OCI-LY1 (cell line): ENCODE measurements at regions not wholly inside any gene's neighbourhood (a gene's known extent, or its start where the extent isn't known, plus 50 kb on each side); places are given as distances from the start of the nearest gene placed in this dataset.

Source experiments
- H2AFZ ChIP-seq: fragments of 200-600 bp; sonication (generic), shearing (Covaris generic); 2 replicates; pipeline ENCODE4 v1.6.0; 2014; ENCODE audit warnings: antibody characterized with exemption, mild to moderate bottlenecking, low read length
- H3F3A ChIP-seq: fragments of 200-600 bp; sonication (generic), shearing (Covaris generic); 2 replicates; pipeline ENCODE4 v1.6.0; 2014; ENCODE audit warnings: mild to moderate bottlenecking, antibody characterized with exemption, low read length, moderate library complexity; ENCODE audit not compliant: insufficient read depth
- H3K27ac ChIP-seq: fragments of 200-600 bp; sonication (generic); 2 replicates; pipeline ENCODE4 v1.5.1; 2014; ENCODE audit warnings: low read length, mixed run types, mild to moderate bottlenecking, low read depth; ENCODE audit not compliant: poor library complexity, severe bottlenecking
- H3K27me3 ChIP-seq: fragments of 200-600 bp; sonication (generic); 2 replicates; pipeline ENCODE4 v1.6.0; 2014; ENCODE audit warnings: antibody characterized with exemption, mild to moderate bottlenecking, low read length, moderate library complexity; ENCODE audit not compliant: insufficient read depth
- H3K36me3 ChIP-seq: fragments of 200-600 bp; sonication (generic); 2 replicates; pipeline ENCODE4 v1.6.1; 2014; ENCODE audit warnings: mild to moderate bottlenecking, antibody characterized with exemption, low read length, moderate library complexity, mixed read lengths; ENCODE audit not compliant: insufficient read depth
- H3K4me1 ChIP-seq: fragments of 200-600 bp; sonication (generic); 2 replicates; pipeline ENCODE4 v1.5.1; 2014; ENCODE audit warnings: mild to moderate bottlenecking, low read length, moderate library complexity; ENCODE audit not compliant: insufficient read depth, severe bottlenecking
- H3K4me2 ChIP-seq: fragments of 200-600 bp; sonication (generic), shearing (Covaris generic); 2 replicates; pipeline ENCODE4 v1.6.1; 2014; ENCODE audit warnings: low read length
- H3K4me3 ChIP-seq: fragments of 200-600 bp; sonication (generic); 2 replicates; pipeline ENCODE4 v1.5.1; 2014; ENCODE audit warnings: low read length, low read depth, mild to moderate bottlenecking, mixed read lengths; ENCODE audit not compliant: poor library complexity, severe bottlenecking
- H3K79me2 ChIP-seq: fragments of 200-600 bp; shearing (Covaris generic); 2 replicates; pipeline ENCODE4 v1.6.1; 2016; ENCODE audit warnings: mixed run types, low read length, mixed read lengths; ENCODE audit not compliant: insufficient read depth
- H3K9ac ChIP-seq: fragments of 200-600 bp; sonication (generic), shearing (Covaris generic); 2 replicates; pipeline ENCODE4 v1.6.1; 2014; ENCODE audit warnings: mild to moderate bottlenecking, low read length, mixed read lengths
- H3K9me2 ChIP-seq: fragments of 200-600 bp; sonication (generic), shearing (Covaris generic); 2 replicates; pipeline ENCODE4 v1.6.1; 2014; ENCODE audit warnings: low read depth, mild to moderate bottlenecking, low read length, mixed read lengths
- H3K9me3 ChIP-seq: fragments of 200-600 bp; shearing (Covaris generic); 2 replicates; pipeline ENCODE4 v1.6.1; 2014; ENCODE audit warnings: low read length, mixed read lengths
- H4K20me1 ChIP-seq: fragments of 200-600 bp; sonication (generic), shearing (Covaris generic); 2 replicates; pipeline ENCODE4 v1.6.0; 2016; ENCODE audit warnings: mild to moderate bottlenecking, low read length; ENCODE audit not compliant: insufficient read depth
- EZH2 ChIP-seq: fragments of 200-600 bp; sonication (generic), shearing (Covaris generic); IDR thresholded peaks from 2 replicates; pipeline ENCODE4 v1.8.0; 2017; ENCODE audit warnings: borderline replicate concordance, mixed run types, mild to moderate bottlenecking, antibody characterized with exemption, low read length, moderate library complexity, mixed read lengths
- TF ChIP-seq, protein P1 (sequence below): fragments of 200-600 bp; sonication (generic), shearing (Covaris generic); IDR thresholded peaks from 2 replicates; pipeline ENCODE4 v1.5.1; 2017; ENCODE audit warnings: mild to moderate bottlenecking, antibody characterized with exemption, low read length, moderate library complexity, mixed read lengths

DNA sequence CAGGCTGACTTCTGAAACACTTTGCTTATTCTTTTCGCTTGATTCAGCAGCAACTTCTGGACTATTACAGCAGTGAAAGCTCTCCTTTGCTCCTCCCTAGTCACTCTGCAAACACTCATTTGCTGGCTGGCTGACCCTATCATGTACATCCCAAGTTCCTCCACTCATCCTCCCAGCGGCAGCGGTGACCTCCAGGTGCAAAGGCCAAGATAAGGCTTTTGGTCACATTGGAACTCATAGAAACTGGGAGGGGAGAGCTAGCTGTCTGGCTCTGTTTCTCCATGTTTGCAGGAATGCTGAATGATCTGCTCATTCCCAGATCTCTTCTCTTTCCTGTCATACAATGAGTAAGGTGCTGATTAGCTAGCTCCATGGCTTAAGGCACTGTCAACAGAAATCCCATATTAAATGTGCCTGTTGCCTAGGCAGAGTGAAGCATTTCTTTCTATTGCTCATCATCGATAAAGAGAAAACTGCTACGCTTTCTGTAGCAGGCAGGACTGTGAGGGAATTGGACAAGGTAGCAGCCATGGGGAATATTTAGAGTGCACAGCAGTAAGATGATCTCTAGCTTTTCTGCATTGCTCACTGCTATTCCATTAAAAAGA lies 250.5 kb upstream of the PDE4D start:
- Histone ChIP-seq H3F3A (no peaks in the 10 kb centered on the region), H3K4me2 (no peak overlapping the region), H3K9ac (no peak overlapping the region), H3K27ac (no peak overlapping the region), H3K36me3 (no peaks in the 10 kb centered on the region), H3K9me3 (no peaks in the 10 kb centered on the region), H3K79me2 (no peaks in the 10 kb centered on the region), H2AFZ (no peak overlapping the region), H3K9me2 (no peaks in the 10 kb centered on the region), H3K4me1 (no peaks in the 10 kb centered on the region), H4K20me1 (no peaks in the 10 kb centered on the region), H3K27me3 (no peaks in the 10 kb centered on the region), H3K4me3 (no peak overlapping the region)
- no peak for TF ChIP-seq EZH2
- TF ChIP-seq, protein P1, sequence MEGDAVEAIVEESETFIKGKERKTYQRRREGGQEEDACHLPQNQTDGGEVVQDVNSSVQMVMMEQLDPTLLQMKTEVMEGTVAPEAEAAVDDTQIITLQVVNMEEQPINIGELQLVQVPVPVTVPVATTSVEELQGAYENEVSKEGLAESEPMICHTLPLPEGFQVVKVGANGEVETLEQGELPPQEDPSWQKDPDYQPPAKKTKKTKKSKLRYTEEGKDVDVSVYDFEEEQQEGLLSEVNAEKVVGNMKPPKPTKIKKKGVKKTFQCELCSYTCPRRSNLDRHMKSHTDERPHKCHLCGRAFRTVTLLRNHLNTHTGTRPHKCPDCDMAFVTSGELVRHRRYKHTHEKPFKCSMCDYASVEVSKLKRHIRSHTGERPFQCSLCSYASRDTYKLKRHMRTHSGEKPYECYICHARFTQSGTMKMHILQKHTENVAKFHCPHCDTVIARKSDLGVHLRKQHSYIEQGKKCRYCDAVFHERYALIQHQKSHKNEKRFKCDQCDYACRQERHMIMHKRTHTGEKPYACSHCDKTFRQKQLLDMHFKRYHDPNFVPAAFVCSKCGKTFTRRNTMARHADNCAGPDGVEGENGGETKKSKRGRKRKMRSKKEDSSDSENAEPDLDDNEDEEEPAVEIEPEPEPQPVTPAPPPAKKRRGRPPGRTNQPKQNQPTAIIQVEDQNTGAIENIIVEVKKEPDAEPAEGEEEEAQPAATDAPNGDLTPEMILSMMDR: no peak

DNA sequence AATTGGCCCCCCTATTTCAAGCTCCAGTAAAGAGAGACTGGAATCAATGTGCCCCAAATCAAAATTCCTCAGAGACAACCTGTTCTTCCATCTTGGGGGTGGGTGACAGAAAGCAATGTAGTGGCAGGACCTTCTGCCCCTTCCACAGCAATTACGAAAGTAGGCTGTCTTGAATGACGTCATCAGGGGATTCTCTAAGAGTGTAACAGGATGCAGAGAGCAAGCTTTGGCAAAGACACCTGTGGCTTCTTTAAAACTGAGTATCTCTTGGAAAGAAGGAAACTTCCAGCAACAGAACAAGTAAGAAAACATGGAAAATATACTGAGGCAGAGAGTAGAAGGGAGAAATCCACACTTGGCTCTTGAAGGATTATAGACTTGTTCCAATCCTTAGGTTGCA lies 247.6 kb upstream of the PDE4D start:
- Histone ChIP-seq H3K9me3 (no peaks in the 10 kb centered on the region), H3K36me3 (no peaks in the 10 kb centered on the region), H3K4me2 (no peak overlapping the region), H2AFZ (no peak overlapping the region), H3F3A (no peaks in the 10 kb centered on the region), H3K27me3 (no peaks in the 10 kb centered on the region), H3K9me2 (no peaks in the 10 kb centered on the region), H4K20me1 (no peaks in the 10 kb centered on the region), H3K9ac (no peak overlapping the region), H3K4me1 (no peaks in the 10 kb centered on the region), H3K27ac (no peak overlapping the region), H3K4me3 (no peak overlapping the region), H3K79me2 (no peaks in the 10 kb centered on the region)
- no peak for TF ChIP-seq EZH2
- TF ChIP-seq, protein P1: no peak

DNA sequence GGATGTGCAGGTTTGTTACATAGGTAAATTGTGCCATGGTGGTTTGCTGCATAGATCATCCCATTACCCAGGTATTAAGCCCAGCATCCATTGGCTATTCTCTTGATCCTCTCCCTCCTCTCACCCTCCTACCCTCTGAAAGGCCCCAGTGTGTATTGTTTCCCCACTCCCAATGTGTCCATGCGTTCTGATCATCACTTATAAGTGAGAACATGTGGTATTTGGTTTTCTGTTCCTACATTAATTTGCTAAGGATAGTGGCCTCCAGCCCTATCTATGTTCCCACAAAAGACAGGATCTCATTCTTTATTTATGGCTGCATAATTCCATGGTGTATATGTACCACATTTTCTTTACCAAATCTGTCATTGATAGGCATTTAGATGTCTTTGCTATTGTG lies 243.3 kb upstream of the PDE4D start:
- Histone ChIP-seq H3F3A (no peaks in the 10 kb centered on the region), H3K27me3 (no peaks in the 10 kb centered on the region), H3K9ac (no peak overlapping the region), H4K20me1 (no peaks in the 10 kb centered on the region), H3K4me3 (no peak overlapping the region), H3K27ac (no peak overlapping the region), H3K79me2 (no peaks in the 10 kb centered on the region), H3K4me1 (no peaks in the 10 kb centered on the region), H3K4me2 (no peak overlapping the region), H3K9me3 (no peaks in the 10 kb centered on the region), H2AFZ (no peak overlapping the region), H3K36me3 (no peaks in the 10 kb centered on the region), H3K9me2 (no peaks in the 10 kb centered on the region)
- TF ChIP-seq EZH2: no peak
- TF ChIP-seq, protein P1: no peak
